Lower leg skin (tissue), 3 donors: ENCODE measurements at regions not wholly inside any gene's neighbourhood (a gene's known extent, or its start where the extent isn't known, plus 50 kb on each side); places are given as distances from the start of the nearest gene placed in this dataset.

ENCODE experiments used
- POLR2A ChIP-seq, 2 donors: fragments of 450-650 bp; IDR thresholded peaks; one replicate each; pipeline ENCODE4 v1.6.1; 2016 to 2017; ENCODE audit warnings: antibody characterized with exemption in 2 of 2, mild to moderate bottlenecking in 1 of 2, moderate library complexity in 1 of 2
- TF ChIP-seq, protein P1 (sequence below), 3 donors: fragments of 450-650 bp; IDR thresholded peaks; one replicate each; pipeline ENCODE4 v1.5.1; 2016; ENCODE audit warnings: antibody characterized with exemption in 3 of 3, mild to moderate bottlenecking in 3 of 3, moderate library complexity in 2 of 3

GRCh38 chr16:86825631-86826030, 247.3 kb downstream of the FOXL1 start:
- TF ChIP-seq, protein P1, sequence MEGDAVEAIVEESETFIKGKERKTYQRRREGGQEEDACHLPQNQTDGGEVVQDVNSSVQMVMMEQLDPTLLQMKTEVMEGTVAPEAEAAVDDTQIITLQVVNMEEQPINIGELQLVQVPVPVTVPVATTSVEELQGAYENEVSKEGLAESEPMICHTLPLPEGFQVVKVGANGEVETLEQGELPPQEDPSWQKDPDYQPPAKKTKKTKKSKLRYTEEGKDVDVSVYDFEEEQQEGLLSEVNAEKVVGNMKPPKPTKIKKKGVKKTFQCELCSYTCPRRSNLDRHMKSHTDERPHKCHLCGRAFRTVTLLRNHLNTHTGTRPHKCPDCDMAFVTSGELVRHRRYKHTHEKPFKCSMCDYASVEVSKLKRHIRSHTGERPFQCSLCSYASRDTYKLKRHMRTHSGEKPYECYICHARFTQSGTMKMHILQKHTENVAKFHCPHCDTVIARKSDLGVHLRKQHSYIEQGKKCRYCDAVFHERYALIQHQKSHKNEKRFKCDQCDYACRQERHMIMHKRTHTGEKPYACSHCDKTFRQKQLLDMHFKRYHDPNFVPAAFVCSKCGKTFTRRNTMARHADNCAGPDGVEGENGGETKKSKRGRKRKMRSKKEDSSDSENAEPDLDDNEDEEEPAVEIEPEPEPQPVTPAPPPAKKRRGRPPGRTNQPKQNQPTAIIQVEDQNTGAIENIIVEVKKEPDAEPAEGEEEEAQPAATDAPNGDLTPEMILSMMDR (IDR thresholded peaks at IDR 0.05), result no peak
- no peak for TF ChIP-seq POLR2A (IDR thresholded peaks at IDR 0.05)
